AG20443 (cell line): ENCODE measurements at regions not wholly inside any gene's neighbourhood (a gene's known extent, or its start where the extent isn't known, plus 50 kb on each side); places are given as distances from the start of the nearest gene placed in this dataset.

Experiments
- DNase-seq: peaks from one replicate; pipeline ENCODE4 v3.0.0; 2012; ENCODE audit warnings: low spot score, mixed read lengths

GRCh38 chr5:40413743-40414142 is 266.0 kb upstream of the PTGER4 start:
- DNase-seq, result no peak

DNA sequence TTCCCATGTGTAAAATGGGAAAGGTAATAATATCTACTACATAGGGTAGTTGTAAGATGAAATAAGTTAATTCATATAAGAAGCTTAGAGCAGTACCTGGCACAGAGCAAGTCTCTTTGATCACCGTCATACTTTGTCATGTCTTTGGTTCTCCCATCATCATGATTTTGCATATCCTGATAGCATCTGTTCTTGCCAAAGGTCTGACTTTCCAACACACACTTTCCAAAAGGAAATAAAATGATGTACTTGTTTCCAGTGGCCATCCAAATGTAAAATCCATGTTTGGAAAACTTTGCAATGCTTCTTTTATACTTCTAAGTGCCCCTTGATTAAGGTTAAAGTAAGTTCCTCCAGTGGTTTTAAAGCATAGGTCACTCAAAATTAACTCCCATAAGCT is 266.9 kb upstream of the PTGER4 start:
- DNase-seq, result no peak

DNA sequence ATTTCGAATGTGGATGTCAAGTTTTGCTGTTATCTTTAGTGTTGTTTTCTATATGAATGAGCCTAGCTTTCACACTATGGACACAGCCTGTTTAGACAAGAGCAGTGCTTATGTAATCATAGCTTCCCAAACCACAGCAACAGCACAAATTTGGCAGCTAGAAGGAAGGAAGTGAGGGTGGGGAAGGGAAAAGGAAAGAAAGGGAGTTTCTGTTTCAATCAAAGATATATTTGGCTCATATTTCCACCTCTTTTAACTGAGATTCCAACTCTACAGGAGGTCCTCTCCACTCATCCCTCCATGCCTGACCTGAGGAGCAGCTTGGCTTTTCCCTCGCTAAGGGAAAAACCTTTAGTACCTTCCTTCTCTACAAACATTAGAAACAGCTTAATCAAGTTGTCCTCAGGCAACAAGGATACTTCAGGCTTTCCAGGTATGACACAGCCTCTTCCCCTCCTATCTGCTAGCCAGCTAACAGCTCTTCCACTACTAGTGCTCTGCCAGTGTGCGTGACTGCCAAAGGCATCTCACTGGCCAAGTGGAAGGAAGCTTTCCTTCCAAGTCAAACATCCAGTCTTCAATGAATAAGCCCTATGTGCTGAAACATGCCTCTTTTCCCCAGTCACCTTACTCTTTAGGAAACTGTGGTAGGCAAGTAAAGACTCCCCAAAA is 268.6 kb upstream of the PTGER4 start:
- DNase-seq, result peak; percentile 27

DNA sequence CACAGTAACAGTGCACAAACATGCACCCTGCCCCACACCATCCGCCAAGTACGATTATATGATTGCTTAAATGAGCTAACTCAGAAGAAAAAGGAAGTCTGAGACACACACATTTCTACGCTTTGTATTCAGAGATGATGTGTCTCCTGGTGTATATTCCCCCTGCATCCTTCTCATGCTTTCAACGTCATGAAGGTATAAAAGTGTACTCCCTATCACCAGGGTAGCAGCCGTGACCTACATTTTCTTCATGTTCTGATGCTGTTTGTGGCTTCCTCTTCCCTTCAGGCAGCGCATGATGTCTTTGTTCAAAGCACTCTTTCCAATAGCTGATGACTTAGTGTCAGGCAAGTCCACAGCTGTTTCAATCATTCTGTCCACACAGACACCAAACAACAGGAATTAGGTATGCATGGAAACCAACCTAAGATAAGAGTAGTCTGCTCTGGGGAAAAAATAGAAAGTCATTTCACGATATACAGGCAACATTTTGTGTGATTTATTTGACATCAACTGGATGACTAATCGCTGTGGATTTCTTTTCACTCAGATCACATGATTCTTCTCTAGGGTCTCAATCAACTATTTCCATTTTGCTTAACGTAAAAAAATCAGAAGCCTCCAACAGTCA is 269.4 kb upstream of the PTGER4 start:
- no peak for DNase-seq

GRCh38 chr5:40409601-40410000 is 270.1 kb upstream of the PTGER4 start:
- DNase-seq, result no peak

- DNase-seq, result no peak
Observed at GRCh38 chr5:40406741-40407211, 272.9 kb upstream of the PTGER4 start.

DNA sequence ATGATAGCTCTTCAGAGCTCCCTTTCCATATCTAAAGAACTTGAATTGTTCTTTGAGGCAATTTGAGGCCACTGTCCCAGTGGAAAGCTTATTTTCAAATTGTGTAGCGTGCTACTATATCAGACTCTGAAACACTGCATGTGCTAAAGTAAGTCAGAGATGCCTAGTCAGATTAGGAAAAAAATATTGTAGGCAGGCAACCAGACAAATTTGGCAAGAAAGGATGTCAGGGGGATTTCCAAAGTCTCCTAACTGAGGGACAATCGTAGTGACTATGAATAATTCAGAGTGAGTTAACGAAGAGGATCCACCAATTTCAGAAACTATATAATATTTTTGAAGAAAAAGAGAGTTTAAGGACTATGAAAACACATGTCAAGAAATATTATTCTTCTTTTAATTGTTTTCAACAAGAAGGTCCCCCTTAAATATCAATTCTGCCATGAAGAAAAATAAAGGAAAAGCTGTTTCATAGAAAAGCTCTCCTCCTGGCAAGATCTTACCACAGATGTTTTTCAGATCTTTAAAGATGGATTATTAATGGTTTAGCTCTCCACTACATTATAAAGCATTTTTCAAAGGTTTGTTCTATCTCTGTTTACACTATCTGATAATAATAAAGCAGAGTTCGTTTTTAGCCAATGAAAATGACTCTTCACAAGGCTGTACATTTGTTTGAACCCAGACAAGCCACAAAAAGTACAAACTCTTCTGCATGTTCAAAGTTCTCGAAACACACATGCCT is 273.5 kb upstream of the PTGER4 start:
- no peak for DNase-seq

GRCh38 chr5:40405230-40405629 is 274.5 kb upstream of the PTGER4 start:
- no peak for DNase-seq

- no peak for DNase-seq
Observed at GRCh38 chr5:40404613-40405012, 275.1 kb upstream of the PTGER4 start.

DNA sequence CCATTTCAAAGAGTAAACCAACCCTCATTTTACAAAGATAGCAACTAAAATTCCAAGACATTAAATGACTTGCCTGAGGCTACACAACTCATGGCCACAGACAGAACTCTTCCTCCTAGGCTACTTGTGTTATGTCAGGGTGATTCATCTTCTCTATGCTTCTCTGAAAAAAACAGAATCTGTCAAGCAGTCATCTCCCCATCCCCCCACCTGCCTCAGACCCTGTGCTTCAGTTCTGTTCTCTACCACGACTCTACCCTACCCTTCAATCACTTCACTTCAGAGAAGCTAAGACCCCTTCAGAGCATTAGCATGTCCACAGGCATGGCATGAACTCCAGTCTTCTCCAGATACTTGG is 277.7 kb upstream of the PTGER4 start:
- DNase-seq, result no peak

GRCh38 chr5:40401284-40402006 is 278.3 kb upstream of the PTGER4 start:
- no peak for DNase-seq

GRCh38 chr5:40400245-40400644 is 279.5 kb upstream of the PTGER4 start:
- no peak for DNase-seq

GRCh38 chr5:40399349-40399748 is 280.4 kb upstream of the PTGER4 start:
- DNase-seq, result no peak

- no peak for DNase-seq
Observed at GRCh38 chr5:40397976-40398375, 281.7 kb upstream of the PTGER4 start.

- no peak for DNase-seq
Observed at GRCh38 chr5:40397091-40397490, 282.6 kb upstream of the PTGER4 start.

- no peak for DNase-seq
Observed at GRCh38 chr5:40396317-40396716, 283.4 kb upstream of the PTGER4 start.

- no peak for DNase-seq
Observed at GRCh38 chr5:40395251-40395650, 284.5 kb upstream of the PTGER4 start.

DNA sequence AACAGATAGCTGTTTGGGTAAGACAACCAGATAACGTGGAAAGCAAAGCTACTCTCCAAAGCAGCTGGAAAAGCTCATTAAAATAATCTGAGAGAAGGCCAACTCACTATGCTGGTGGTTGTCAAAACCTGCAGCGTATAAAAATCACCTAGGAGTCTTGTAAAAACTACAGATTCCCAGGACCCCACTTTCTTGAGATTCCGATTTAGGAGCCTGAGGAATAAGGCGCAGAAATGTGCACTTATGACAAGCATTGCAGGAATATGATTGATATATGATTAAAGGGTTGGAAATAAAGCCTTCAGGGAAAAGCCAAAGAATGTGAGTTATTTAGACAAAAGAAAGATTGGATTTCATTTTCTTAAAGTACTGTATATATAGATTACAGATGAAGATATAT is 285.0 kb upstream of the PTGER4 start:
- no peak for DNase-seq

DNA sequence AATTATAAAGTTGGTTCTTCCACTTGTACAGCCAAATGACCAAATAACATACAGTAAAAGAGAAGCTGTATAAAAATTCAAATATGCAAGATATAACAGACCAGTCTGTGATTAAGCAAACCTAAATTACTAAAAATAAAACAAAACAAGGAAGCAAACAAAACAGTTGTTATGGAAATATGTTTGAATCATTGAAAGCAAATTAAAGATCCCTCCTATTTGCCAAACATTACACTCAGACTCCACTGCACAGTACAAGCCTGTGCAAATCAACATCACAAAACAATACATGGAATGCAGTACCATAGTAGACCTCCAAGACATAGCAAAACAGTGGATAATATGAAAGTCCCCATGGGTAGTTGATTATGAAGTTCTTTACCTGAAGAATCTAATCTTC is 288.1 kb upstream of the PTGER4 start:
- DNase-seq, result no peak

- no peak for DNase-seq
Observed at GRCh38 chr5:40390281-40391149, 289.2 kb upstream of the PTGER4 start.

- no peak for DNase-seq
Observed at GRCh38 chr5:40389591-40389990, 290.1 kb upstream of the PTGER4 start.

- DNase-seq, result no peak
Observed at GRCh38 chr5:40386289-40386688, 293.4 kb upstream of the PTGER4 start.
